GM21619 (cell line): ENCODE measurements at regions not wholly inside any gene's neighbourhood (a gene's known extent, or its start where the extent isn't known, plus 50 kb on each side); places are given as distances from the start of the nearest gene placed in this dataset.
"Not testable (repeated sequence)": the region's sequence is repeated elsewhere in the genome, so short reads cannot be mapped to it uniquely, and the experiment has no call there.

ENCODE experiments used
- ATAC-seq: cut with Tn5 transposase; IDR thresholded peaks from one replicate; pipeline ENCODE4 v1.9.1; 2021; ENCODE audit not compliant: unreplicated experiment

DNA sequence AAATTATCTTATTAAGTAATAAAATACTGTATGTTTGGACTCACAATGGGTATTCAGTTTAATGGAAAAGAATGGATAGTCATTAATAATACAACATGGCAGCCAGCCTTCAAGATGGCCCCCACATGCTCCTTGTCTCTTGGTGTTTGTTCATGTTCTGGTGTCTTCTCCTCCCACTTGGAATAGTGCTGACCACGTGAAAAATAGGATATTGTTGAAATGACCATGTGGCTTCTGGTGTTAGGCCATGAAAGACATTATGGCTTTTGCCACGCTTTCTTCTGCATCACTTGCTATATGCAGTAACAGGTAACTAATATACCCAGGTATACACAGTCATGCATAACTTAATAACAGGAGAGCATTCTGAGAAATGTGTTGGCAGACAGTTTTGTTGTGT lies 341.0 kb downstream of the KCNJ2 start:
- no peak for ATAC-seq

DNA sequence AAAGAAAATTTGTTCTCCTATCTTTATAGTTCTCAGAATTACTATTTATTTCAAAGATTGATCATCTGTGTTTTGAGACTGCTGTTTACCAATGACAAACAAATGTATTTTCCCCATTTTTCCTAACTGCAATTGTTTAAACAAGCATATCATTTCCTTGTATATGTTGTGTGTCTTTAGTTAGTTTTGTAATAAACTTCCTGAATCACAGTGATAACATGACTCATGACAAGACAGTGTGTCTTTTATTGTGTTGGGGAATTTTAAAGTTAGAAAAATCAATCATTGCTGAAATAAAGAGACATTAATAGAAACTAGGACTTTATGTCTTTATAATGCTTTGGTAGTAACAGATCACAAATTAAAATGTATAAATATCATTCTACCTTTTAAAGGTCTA lies 348.5 kb downstream of the KCNJ2 start:
- no peak for ATAC-seq

DNA sequence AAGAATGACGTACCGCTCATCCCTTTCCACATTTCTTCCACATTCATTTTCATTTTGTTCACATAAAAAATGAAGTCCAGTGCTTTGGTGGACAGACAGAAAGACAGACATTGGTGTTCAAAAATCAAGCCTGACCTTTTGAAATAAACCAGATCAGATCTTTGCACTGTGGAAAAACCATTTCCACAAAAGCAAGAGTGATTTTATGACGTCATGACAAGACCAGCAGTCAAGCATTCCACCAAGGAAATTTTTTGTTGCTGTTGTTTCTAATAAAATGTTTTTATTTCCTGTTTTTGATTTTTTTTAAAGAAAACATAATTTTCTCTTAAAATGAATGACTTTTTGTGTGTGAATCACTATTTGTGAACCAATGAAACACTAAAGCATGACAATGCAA lies 350.0 kb downstream of the KCNJ2 start:
- ATAC-seq: no peak

DNA sequence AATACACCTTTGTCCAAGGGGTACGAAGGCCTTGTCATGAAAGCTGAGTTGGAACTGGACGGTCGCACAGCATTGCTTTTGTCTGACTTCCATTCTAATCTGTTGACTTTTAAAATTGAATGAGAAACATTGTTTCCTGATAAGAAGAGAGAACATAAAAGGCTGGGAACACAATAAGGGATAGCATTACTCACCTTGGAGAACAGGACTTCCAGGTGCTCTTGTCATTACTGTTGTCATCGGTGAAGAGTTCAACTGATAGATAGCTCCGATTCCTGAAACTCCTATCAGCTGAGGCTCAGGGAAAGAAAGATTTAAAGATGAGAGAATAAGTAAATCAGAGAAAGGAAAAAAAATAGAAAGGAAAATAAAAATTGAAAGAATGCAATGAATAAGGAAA lies 351.1 kb downstream of the KCNJ2 start:
- ATAC-seq: no peak

GRCh38 chr17:70520956-70521355 lies 351.6 kb downstream of the KCNJ2 start:
- no peak for ATAC-seq

- no peak for ATAC-seq
Observed at GRCh38 chr17:70521821-70522256, 352.5 kb downstream of the KCNJ2 start.

- ATAC-seq: no peak
Observed at GRCh38 chr17:70523426-70523825, 354.1 kb downstream of the KCNJ2 start.

DNA sequence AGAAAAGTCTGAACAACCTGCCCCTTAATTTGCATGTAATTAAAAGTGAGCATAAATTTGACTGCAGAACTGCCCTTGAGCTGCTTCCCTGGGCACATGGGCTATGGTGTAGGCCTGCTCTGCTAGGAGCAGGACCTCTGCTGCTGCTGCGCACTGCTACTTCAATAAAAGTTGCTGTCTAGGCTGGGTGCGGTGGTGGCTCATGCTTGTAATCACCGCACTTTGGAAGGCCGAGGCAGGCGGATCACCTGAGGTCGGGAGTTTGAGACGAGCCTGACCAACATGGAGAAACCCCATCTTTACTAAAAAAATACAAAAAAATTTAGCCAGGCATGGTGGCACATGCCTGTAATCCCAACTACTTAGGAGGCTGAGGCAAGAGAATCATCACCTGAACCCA lies 355.7 kb downstream of the KCNJ2 start:
- not testable (repeated sequence) for ATAC-seq

DNA sequence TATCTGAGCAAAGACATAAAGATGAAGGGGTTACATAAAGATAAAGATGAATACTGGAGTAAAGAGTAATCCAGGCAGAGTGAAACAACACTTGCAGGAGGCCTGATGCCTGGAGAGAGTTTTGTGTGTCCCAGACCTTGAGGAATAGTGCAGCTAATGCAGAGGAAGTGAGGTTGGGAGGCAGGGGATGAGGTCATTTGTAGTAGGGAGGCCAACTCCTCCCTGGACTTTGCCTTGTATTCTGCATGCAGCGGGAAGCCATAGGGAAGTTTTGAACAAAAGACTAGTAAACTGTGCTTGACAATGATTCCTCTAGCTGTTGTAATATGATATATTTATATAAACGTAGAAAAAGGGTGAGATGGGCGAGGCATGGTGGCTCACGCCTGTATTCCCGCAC lies 356.6 kb downstream of the KCNJ2 start:
- no peak for ATAC-seq

DNA sequence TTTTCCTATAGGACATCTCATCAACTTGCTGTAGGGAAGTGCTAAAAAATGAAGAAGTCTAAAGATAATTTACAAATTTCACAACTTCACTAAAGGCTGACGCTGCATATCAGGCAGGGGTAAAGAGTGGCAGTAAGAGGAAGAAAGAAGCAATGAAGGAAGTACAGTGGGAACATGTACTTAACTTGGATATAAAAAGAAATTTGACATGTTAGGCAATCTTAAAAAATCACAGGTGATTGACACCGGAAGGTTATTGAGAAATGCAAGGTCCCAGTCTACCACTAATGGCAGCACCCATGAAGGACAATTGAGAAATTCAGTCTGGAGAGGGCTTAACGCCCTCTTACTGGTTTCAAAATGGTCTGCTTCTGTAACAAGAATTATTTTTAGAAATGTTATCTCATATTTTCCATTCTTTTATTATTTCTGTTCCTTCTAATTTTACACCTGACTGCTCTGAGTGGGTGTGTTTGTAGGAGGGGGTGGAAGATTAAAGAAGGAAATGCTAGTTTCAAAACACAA lies 358.1 kb downstream of the KCNJ2 start:
- ATAC-seq: no peak

GRCh38 chr17:70533427-70533826 lies 364.1 kb downstream of the KCNJ2 start:
- no peak for ATAC-seq

DNA sequence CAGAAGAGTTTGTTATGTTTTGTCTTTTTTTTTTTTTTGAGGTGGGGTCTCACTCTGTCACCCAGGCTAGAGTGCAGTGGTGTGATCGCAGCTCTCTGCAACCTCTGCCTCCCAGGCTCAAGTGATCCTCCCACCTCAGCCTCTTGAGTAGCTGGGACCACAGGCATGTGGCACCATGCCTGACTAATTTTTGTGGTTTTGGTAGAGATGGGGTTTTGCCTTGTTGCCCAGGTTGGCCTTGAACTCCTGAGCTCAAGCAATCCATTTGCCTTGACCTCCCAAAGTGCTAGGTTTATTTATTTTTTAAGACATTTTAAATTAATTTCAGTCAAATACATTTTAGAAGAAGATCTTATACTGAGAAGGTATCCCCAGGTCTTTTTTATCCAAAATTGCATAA lies 366.7 kb downstream of the KCNJ2 start:
- no peak for ATAC-seq

DNA sequence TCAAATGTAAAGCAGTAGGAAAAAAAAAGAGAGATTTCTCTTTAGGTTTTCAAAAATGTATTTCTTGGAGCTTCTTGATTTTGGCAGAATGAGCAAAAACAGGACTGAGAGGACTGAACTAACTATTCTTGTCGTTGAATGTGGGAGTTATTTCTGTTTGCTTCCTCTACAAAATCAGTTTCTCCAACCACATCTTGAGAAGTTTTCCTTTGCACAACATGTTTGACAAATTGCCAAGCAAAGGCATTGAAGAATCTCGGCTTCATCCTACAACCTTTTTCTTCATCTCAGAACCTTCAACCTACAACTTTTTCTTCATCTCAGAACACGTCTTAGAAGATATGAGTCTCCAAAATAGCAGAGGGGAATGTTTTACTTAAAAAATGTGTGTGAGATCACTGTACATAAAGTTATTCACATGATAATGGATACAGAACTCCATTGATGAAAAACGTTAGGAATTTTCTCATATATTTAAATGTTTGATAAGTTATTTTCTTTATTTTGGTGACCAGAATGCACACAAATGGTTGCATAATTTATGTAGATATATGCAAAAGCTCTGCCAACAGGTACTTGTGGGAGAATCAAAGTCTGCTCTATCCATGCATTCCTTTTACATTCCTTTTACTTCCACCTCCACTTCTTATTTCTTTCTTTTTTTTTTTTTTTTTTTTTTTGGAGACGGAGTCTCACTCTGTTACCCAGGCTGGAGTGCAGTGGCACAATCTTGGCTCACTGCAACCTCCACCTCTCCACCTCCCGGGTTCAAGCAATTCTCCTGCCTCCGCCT lies 370.0 kb downstream of the KCNJ2 start:
- no peak for ATAC-seq

GRCh38 chr17:70542876-70543275 lies 373.5 kb downstream of the KCNJ2 start:
- ATAC-seq: no peak

DNA sequence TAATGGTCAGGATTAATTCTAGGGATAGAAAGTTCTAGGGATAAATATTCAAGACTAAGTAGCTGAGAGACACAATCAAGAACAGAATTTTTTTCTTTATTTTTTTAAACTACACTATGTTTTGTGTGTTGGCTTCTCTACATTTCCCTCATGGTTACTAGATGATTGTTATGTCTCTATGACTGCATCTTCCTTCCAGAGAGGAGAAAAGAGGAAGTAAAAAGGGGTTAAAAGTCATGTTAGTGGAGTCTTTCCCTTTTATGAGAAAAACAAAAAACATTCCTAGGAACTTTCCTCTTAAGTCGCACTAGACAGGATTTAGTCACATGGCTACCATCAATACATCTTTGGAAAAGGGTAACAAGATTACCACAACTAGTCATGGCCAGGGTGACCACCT lies 375.0 kb downstream of the KCNJ2 start:
- no peak for ATAC-seq

GRCh38 chr17:70552230-70552981 lies 383.1 kb downstream of the KCNJ2 start:
- ATAC-seq: no peak

DNA sequence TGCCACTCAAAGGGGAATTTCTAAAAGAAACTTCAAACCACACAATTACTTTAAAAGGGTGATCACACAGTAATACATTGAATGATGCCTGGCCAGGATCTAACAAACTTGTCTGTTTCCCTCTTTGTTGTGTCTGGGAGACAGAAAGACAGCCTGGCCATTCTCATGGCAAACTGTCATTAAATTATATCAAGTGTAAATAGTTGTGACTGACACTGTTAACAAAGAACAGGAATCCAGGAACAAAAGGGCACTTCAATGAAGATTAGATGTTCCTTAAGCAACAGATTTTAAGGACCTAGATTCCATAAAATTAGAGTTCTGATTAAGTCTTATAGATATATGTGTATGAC lies 383.6 kb downstream of the KCNJ2 start:
- ATAC-seq: no peak

GRCh38 chr17:70555723-70556122 lies 386.4 kb downstream of the KCNJ2 start:
- ATAC-seq: no peak

- no peak for ATAC-seq
Observed at GRCh38 chr17:70558821-70559220, 389.5 kb downstream of the KCNJ2 start.

GRCh38 chr17:70560471-70560870 lies 391.1 kb downstream of the KCNJ2 start:
- ATAC-seq: no peak

- no peak for ATAC-seq
Observed at GRCh38 chr17:70562137-70562536, 392.8 kb downstream of the KCNJ2 start.

DNA sequence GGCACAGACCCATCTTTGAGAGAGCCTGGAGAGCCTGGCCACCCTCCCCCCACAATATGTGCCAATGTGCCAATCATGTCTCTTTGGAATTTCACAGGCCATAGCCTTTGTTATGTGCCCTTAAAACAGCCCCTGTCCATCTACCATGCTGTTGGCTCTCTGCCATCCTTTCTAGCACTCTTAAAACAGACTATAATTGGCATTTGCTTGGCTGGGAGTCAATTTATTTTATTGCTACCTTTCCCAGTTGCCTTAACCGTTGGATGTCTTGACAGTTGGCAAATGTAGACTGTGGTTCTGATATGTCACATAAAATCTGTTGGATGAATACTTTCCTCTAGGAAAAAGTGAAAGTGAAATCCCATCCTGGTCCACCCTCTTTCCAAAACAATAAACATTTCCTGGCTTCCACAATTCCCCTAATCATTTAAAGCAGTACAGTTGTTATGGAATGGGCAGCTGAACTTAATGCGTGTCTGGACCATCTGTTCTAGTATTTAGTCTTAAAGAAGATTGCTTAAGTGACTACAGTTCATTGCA lies 394.0 kb downstream of the KCNJ2 start:
- ATAC-seq: no peak
